CD14-positive monocyte (primary cell): ENCODE measurements at regions not wholly inside any gene's neighbourhood (a gene's known extent, or its start where the extent isn't known, plus 50 kb on each side); places are given as distances from the start of the nearest gene placed in this dataset.

Source experiments
- DNase-seq, 3 donors: peaks; one replicate each; pipeline ENCODE4 v3.0.0-alpha.2; 2011 to 2022
- H2AFZ ChIP-seq: 2 replicates; pipeline ENCODE4 v1.6.0; 2012; ENCODE audit warnings: mild to moderate bottlenecking, low read depth, low read length, inconsistent platforms; ENCODE audit not compliant: insufficient read depth, poor library complexity, severe bottlenecking
- H3K27ac ChIP-seq, 2 donors: 1 replicate in 1 of 2; 2 replicates in 1 of 2; pipeline ENCODE4 v1.5.1; 2012 to 2013; ENCODE audit warnings: low read length in 2 of 2, control low read depth in 1 of 2, inconsistent platforms in 1 of 2, low read depth in 1 of 2, mild to moderate bottlenecking in 1 of 2
- H3K27me3 ChIP-seq, 2 donors: one replicate each; pipeline versions ENCODE4 v1.6.0 to v1.6.1; 2011 to 2013; ENCODE audit warnings: low read length in 2 of 2; ENCODE audit not compliant: control insufficient read depth in 2 of 2, insufficient read depth in 2 of 2
- H3K36me3 ChIP-seq, 2 donors: replicated peaks in 1 of 2; 1 replicate in 1 of 2; 2 replicates in 1 of 2; pipeline versions ENCODE4 v1.5.1 to v1.6.1; 2012 to 2013; ENCODE audit warnings: low read length in 2 of 2, control low read depth in 1 of 2, inconsistent platforms in 1 of 2, mild to moderate bottlenecking in 1 of 2; ENCODE audit not compliant: insufficient read depth in 2 of 2, control insufficient read depth in 1 of 2
- H3K4me1 ChIP-seq, 2 donors: 1 replicate in 1 of 2; 2 replicates in 1 of 2; pipeline versions ENCODE4 v1.5.1 to v1.6.1; 2012 to 2013; ENCODE audit warnings: low read length in 2 of 2, control low read depth in 1 of 2, inconsistent platforms in 1 of 2, mild to moderate bottlenecking in 1 of 2, moderate library complexity in 1 of 2; ENCODE audit not compliant: insufficient read depth in 2 of 2, control insufficient read depth in 1 of 2
- H3K4me2 ChIP-seq: replicated peaks from 2 replicates; pipeline ENCODE3; 2012; ENCODE audit warnings: low read length, moderate library complexity, mild to moderate bottlenecking; ENCODE audit not compliant: poor library complexity, severe bottlenecking; ENCODE audit errors: extremely low read depth
- H3K4me3 ChIP-seq, 3 experiments: fragments of 200-600 bp in 1 of 3; sonication (generic) in 1 of 3; replicated peaks in 1 of 3; 1 replicate in 2 of 3; 2 replicates in 1 of 3; pipeline ENCODE4 v1.5.1; 2011 to 2013; ENCODE audit warnings: low read length in 3 of 3, mild to moderate bottlenecking in 3 of 3, control low read depth in 2 of 3, low read depth in 2 of 3, inconsistent platforms in 1 of 3, moderate library complexity in 1 of 3
- H3K79me2 ChIP-seq: 2 replicates; pipeline ENCODE4 v1.6.0; 2012; ENCODE audit warnings: mild to moderate bottlenecking, control low read depth, inconsistent platforms, low read length, moderate library complexity; ENCODE audit not compliant: insufficient read depth
- H3K9ac ChIP-seq: 2 replicates; pipeline ENCODE4 v1.6.0; 2017; ENCODE audit warnings: low read length, mild to moderate bottlenecking; ENCODE audit not compliant: insufficient read depth, poor library complexity, severe bottlenecking
- H3K9me3 ChIP-seq, 2 donors: replicated peaks in 1 of 2; 1 replicate in 1 of 2; 2 replicates in 1 of 2; pipeline versions ENCODE4 v1.5.1 to v1.6.1; 2012 to 2013; ENCODE audit warnings: low read length in 2 of 2, control low read depth in 1 of 2; ENCODE audit not compliant: control insufficient read depth in 1 of 2, insufficient read depth in 1 of 2
- H4K20me1 ChIP-seq: 2 replicates; pipeline ENCODE4 v1.6.0; 2012; ENCODE audit warnings: mild to moderate bottlenecking, low read length, control low read depth, moderate library complexity; ENCODE audit not compliant: insufficient read depth
- H3K27ac Mint-ChIP-seq, 7 donors: one replicate each; pipeline ENCODE4 v1.8.0; 2020; ENCODE audit warnings: mild to moderate bottlenecking in 7 of 7, mixed read lengths in 7 of 7, moderate library complexity in 6 of 7, inconsistent platforms in 2 of 7
- H3K27me3 Mint-ChIP-seq, 3 donors: one replicate each; pipeline ENCODE4 v1.8.0; 2021 to 2022; ENCODE audit warnings: low read depth in 3 of 3, mild to moderate bottlenecking in 3 of 3, mixed read lengths in 3 of 3, moderate library complexity in 3 of 3, inconsistent platforms in 1 of 3
- H3K36me3 Mint-ChIP-seq, 2 donors: one replicate each; pipeline ENCODE4 v1.8.0; 2020; ENCODE audit warnings: mixed read lengths in 2 of 2, inconsistent platforms in 1 of 2, mild to moderate bottlenecking in 1 of 2
- H3K4me1 Mint-ChIP-seq: one replicate; pipeline ENCODE4 v1.8.0; 2020; ENCODE audit warnings: mild to moderate bottlenecking, mixed read lengths
- H3K4me3 Mint-ChIP-seq, 2 donors: one replicate each; pipeline ENCODE4 v1.8.0; 2020; ENCODE audit warnings: mild to moderate bottlenecking in 2 of 2, mixed read lengths in 2 of 2, moderate library complexity in 1 of 2
- H3K9me3 Mint-ChIP-seq, 7 donors: one replicate each; pipeline ENCODE4 v1.8.0; 2020 to 2022; ENCODE audit warnings: mixed read lengths in 7 of 7, mild to moderate bottlenecking in 6 of 7, moderate library complexity in 6 of 7, inconsistent platforms in 2 of 7
- WGBS: methylation state at CpG from one replicate; pipeline ENCODE4 v1.1.5; 2013; ENCODE audit warnings: missing lambda C conversion rate; ENCODE audit not compliant: insufficient coverage; 5-methylcytosine and 5-hydroxymethylcytosine counted together
- intact Hi-C, 2 donors: fragments of 100-400 bp; cut with micrococcal nuclease; formaldehyde crosslinking; loops; one replicate each; pipeline versions ENCODE4 v1.15.0 to v1.15.1; 2023
- TF ChIP-seq, protein P1 (sequence below): fragments of 200-600 bp; IDR thresholded peaks from one replicate; pipeline ENCODE4 v1.8.0; 2022; ENCODE audit warnings: antibody characterized with exemption, mild to moderate bottlenecking

DNA sequence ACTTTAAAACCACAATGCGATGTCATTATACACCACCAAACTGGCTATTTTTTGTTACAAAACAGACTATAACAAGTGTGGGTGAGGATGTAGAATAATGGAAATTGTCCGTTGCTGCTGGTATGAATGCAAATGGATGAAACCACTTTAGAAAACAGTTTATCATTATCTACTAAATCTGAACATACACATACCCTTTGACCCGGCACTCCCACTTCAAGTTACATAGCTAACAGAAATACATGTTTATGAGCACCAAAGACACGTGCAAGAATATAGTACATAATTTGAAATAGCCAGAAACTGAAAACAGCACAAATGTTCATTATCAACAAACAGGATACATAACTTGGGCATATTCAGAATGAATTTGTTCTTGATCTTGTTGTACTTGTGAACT is 206.4 kb upstream of the CHAC2 start:
- no peak overlapping the region for H3K4me3 Mint-ChIP-seq
- peaks cover 0 to 11% (median 6%) of the 10 kb centered on the region in 7 donors for H3K9me3 Mint-ChIP-seq
- H3K4me1 Mint-ChIP-seq: no peaks in the 10 kb centered on the region
- WGBS: 40% methylated on average over 1 of the region's 4 CpGs
- no peaks in the 10 kb centered on the region for H3K36me3 Mint-ChIP-seq
- no peak overlapping the region for H3K9ac ChIP-seq
- TF ChIP-seq, protein P1, sequence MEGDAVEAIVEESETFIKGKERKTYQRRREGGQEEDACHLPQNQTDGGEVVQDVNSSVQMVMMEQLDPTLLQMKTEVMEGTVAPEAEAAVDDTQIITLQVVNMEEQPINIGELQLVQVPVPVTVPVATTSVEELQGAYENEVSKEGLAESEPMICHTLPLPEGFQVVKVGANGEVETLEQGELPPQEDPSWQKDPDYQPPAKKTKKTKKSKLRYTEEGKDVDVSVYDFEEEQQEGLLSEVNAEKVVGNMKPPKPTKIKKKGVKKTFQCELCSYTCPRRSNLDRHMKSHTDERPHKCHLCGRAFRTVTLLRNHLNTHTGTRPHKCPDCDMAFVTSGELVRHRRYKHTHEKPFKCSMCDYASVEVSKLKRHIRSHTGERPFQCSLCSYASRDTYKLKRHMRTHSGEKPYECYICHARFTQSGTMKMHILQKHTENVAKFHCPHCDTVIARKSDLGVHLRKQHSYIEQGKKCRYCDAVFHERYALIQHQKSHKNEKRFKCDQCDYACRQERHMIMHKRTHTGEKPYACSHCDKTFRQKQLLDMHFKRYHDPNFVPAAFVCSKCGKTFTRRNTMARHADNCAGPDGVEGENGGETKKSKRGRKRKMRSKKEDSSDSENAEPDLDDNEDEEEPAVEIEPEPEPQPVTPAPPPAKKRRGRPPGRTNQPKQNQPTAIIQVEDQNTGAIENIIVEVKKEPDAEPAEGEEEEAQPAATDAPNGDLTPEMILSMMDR: no peak
- peaks cover 0 to 7% of the 10 kb centered on the region in 2 donors for H3K9me3 ChIP-seq
- H3K27ac Mint-ChIP-seq: no peak overlapping the region
- no peaks in the 10 kb centered on the region for H3K36me3 ChIP-seq
- no peak for DNase-seq
- no peak overlapping the region for H2AFZ ChIP-seq
- H3K27me3 ChIP-seq: no peaks in the 10 kb centered on the region
- H3K27ac ChIP-seq: no peak overlapping the region
- no peaks in the 10 kb centered on the region for H3K79me2 ChIP-seq
- intact Hi-C loops: no loop called here
- H3K27me3 Mint-ChIP-seq: peaks cover 0 to 2% (median 2%) of the 10 kb centered on the region in 3 donors
- H3K4me1 ChIP-seq: no peaks in the 10 kb centered on the region
- H4K20me1 ChIP-seq: no peaks in the 10 kb centered on the region
- H3K4me2 ChIP-seq: no peak overlapping the region
- no peak overlapping the region for H3K4me3 ChIP-seq

DNA sequence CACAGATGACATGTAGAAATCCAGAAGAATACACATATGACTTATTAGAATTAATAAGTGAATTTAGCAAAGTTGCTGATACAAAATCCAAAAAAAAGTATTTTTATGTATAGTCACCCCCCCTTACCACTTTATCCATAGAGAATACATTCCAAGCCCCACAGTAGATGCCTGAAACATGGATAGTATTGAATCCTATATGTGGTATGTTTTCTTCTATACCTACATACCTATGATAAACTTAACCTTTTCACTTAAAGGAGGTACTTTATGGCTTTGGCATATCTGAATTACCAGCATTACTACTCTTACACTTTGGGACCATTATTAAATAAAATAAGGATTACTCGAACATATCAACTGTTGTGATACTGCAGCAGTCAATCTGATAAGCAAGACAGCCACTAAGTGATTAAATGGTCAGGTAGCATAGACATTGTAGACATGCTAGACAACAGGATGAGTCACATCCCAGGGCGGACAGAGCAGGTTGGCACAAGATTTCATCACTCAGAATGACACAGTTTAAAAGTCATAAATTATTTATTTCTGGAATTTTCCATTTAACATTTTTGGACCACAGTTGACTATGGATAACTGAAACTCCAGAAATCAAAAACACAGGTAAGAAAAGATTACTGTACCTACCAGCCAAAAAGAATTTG is 208.2 kb upstream of the CHAC2 start:
- H4K20me1 ChIP-seq: no peaks in the 10 kb centered on the region

More for the DNA sequence above, 208.2 kb upstream of the CHAC2 start:
- no peak overlapping the region for H3K4me3 Mint-ChIP-seq
- H3K27me3 ChIP-seq: no peaks in the 10 kb centered on the region
- H3K27ac Mint-ChIP-seq: no peak overlapping the region
- WGBS: no CpG with 5 or more reads among the region's 2 CpGs
- H3K27me3 Mint-ChIP-seq: peaks cover 0 to 2% (median 2%) of the 10 kb centered on the region in 3 donors
- H3K4me1 ChIP-seq: no peaks in the 10 kb centered on the region
- H3K4me3 ChIP-seq: no peak overlapping the region
- no peak overlapping the region for H3K4me2 ChIP-seq
- TF ChIP-seq, protein P1: no peak
- no peak overlapping the region for H2AFZ ChIP-seq
- H3K36me3 ChIP-seq: no peaks in the 10 kb centered on the region
- no peak overlapping the region for H3K9ac ChIP-seq
- intact Hi-C loops: no loop called here
- no peak overlapping the region for H3K27ac ChIP-seq
- H3K36me3 Mint-ChIP-seq: no peaks in the 10 kb centered on the region
- H3K79me2 ChIP-seq: no peaks in the 10 kb centered on the region
- H3K4me1 Mint-ChIP-seq: no peaks in the 10 kb centered on the region
- H3K9me3 ChIP-seq: peaks cover 9 to 19% of the 10 kb centered on the region in 2 donors
- peaks cover 5 to 18% (median 11%) of the 10 kb centered on the region in 7 donors for H3K9me3 Mint-ChIP-seq
- no peak for DNase-seq
